HG03103 (cell line): ENCODE measurements at regions not wholly inside any gene's neighbourhood (a gene's known extent, or its start where the extent isn't known, plus 50 kb on each side); places are given as distances from the start of the nearest gene placed in this dataset.
"Not testable (repeated sequence)": the region's sequence is repeated elsewhere in the genome, so short reads cannot be mapped to it uniquely, and the experiment has no call there.

Experiments
- ATAC-seq: cut with Tn5 transposase; IDR thresholded peaks from one replicate; pipeline ENCODE4 v1.9.1; 2021; ENCODE audit warnings: low read depth; ENCODE audit not compliant: unreplicated experiment

GRCh38 chr6:147666255-147666654 lies 157.8 kb downstream of the SAMD5 start:
- ATAC-seq: no peak

- ATAC-seq: no peak
These were observed 158.6 kb downstream of the SAMD5 start for GRCh38 chr6:147667082-147667481.

GRCh38 chr6:147674099-147674498 lies 165.6 kb downstream of the SAMD5 start:
- no peak for ATAC-seq

- ATAC-seq: no peak
These were observed 166.3 kb downstream of the SAMD5 start for GRCh38 chr6:147674794-147675193.

GRCh38 chr6:147675281-147675680 lies 166.8 kb downstream of the SAMD5 start:
- ATAC-seq: no peak

- no peak for ATAC-seq
These were observed 168.2 kb downstream of the SAMD5 start for GRCh38 chr6:147676495-147677199.

GRCh38 chr6:147677647-147678046 lies 169.2 kb downstream of the SAMD5 start:
- ATAC-seq: no peak

- ATAC-seq: no peak
These were observed 169.8 kb downstream of the SAMD5 start for GRCh38 chr6:147678253-147678652.

- ATAC-seq: no peak
These were observed 176.4 kb downstream of the SAMD5 start for GRCh38 chr6:147684906-147685305.

- ATAC-seq: no peak
These were observed 180.9 kb downstream of the SAMD5 start for GRCh38 chr6:147689398-147689797.

GRCh38 chr6:147691446-147691845 lies 183.0 kb downstream of the SAMD5 start:
- ATAC-seq: no peak

GRCh38 chr6:147693181-147693580 lies 184.7 kb downstream of the SAMD5 start:
- ATAC-seq: no peak

GRCh38 chr6:147694556-147694955 lies 186.1 kb downstream of the SAMD5 start:
- ATAC-seq: not testable (repeated sequence)

- ATAC-seq: no peak
These were observed 187.3 kb downstream of the SAMD5 start for GRCh38 chr6:147695819-147696218.

GRCh38 chr6:147699140-147699539 lies 190.7 kb downstream of the SAMD5 start:
- ATAC-seq: no peak

- ATAC-seq: no peak
These were observed 191.1 kb downstream of the SAMD5 start for GRCh38 chr6:147699637-147700036.

- ATAC-seq: no peak
These were observed 192.1 kb downstream of the SAMD5 start for GRCh38 chr6:147700436-147701209.

GRCh38 chr6:147704691-147705090 lies 196.2 kb downstream of the SAMD5 start:
- ATAC-seq: no peak

GRCh38 chr6:147707524-147707923 lies 199.0 kb downstream of the SAMD5 start:
- no peak for ATAC-seq

GRCh38 chr6:147708170-147708569 lies 199.7 kb downstream of the SAMD5 start:
- no peak for ATAC-seq

- no peak for ATAC-seq
These were observed 201.1 kb downstream of the SAMD5 start for GRCh38 chr6:147709396-147710272.
